Epithelial cell of proximal tubule (primary cell): ENCODE measurements at regions not wholly inside any gene's neighbourhood (a gene's known extent, or its start where the extent isn't known, plus 50 kb on each side); places are given as distances from the start of the nearest gene placed in this dataset.

Experiments
- DNase-seq: peaks from one replicate; pipeline ENCODE4 v3.0.0-alpha.2; 2011; ENCODE audit warnings: low read depth
- H3K4me3 ChIP-seq: 2 replicates; pipeline ENCODE4 v1.5.1; 2011; ENCODE audit warnings: low read depth, mild to moderate bottlenecking, low read length
- TF ChIP-seq, protein P1 (sequence below): conservative IDR thresholded peaks from 2 replicates; pipeline ENCODE4 v1.5.1; 2012; ENCODE audit warnings: low read depth, mild to moderate bottlenecking, low read length

DNA sequence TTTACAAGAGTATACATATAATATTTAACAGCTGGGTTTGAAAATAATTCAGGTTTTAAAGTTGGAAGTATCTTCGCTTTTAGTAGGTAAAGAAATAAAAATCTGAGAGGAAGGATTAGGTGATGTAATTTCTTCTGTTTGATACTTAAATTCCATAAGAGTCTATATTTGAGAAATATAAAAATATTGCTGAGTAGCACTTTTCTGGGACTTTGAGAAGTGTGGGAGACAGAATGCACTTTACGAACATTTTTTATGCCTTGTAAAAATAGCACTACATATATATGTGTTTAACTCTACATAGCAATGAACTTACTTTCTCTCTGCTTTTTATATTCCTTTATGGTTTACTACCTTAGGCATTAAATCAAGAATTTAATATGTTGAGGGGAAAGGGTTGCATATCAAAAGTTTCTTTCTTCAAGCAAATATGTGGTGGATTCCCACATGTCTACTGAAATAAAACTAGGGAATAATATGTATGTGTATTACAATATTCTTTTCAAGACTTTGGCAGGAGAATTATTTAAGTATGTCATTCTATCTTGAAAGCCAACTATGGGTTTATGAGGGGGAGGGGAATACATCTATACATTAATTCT is 266.7 kb upstream of the ADAMTS5 start:
- no peak overlapping the region for H3K4me3 ChIP-seq
- TF ChIP-seq, protein P1, sequence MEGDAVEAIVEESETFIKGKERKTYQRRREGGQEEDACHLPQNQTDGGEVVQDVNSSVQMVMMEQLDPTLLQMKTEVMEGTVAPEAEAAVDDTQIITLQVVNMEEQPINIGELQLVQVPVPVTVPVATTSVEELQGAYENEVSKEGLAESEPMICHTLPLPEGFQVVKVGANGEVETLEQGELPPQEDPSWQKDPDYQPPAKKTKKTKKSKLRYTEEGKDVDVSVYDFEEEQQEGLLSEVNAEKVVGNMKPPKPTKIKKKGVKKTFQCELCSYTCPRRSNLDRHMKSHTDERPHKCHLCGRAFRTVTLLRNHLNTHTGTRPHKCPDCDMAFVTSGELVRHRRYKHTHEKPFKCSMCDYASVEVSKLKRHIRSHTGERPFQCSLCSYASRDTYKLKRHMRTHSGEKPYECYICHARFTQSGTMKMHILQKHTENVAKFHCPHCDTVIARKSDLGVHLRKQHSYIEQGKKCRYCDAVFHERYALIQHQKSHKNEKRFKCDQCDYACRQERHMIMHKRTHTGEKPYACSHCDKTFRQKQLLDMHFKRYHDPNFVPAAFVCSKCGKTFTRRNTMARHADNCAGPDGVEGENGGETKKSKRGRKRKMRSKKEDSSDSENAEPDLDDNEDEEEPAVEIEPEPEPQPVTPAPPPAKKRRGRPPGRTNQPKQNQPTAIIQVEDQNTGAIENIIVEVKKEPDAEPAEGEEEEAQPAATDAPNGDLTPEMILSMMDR = no peak

DNA sequence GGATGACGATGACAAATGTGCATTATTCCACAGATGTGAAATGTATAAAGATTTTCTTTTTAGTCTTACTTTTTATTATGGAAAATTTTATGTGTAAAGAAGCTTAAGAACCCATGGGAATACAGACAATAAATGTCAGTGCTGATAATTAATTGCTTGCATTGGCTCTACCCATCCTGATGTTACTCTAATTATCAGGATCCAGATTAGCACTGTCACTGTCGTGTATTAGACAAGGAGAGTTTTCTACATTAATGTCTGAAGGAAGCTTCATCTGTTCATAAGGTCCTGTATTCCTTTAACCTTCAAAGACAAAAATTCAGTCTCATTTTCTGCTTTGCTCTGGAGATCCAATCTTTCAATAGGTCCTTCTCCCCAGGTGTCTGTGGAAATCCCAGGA is 259.1 kb upstream of the ADAMTS5 start:
- no peak overlapping the region for H3K4me3 ChIP-seq
- DNase-seq = no peak
- TF ChIP-seq, protein P1 = no peak

More for the DNA sequence above, 266.7 kb upstream of the ADAMTS5 start:
- no peak for DNase-seq

DNA sequence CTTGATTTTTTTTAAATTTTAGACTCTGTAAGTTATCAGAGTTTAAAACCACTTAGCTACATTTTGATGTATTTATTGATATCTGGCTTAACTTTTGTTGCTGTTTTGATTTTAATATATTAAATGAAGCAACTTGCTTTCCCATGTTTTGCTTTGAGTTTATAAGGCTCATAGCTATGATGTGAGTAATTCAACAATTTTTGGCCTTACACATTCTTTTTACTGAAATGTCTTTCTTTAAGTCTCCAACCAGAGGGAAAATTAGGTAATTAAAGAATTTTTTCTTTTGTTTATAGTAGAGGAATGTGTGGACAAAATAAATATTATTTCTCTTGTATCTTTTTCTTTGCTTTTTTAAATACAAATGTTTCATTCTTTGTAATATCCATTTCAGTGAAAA is 258.3 kb upstream of the ADAMTS5 start:
- no peak overlapping the region for H3K4me3 ChIP-seq
- no peak for DNase-seq
- TF ChIP-seq, protein P1 = no peak

DNA sequence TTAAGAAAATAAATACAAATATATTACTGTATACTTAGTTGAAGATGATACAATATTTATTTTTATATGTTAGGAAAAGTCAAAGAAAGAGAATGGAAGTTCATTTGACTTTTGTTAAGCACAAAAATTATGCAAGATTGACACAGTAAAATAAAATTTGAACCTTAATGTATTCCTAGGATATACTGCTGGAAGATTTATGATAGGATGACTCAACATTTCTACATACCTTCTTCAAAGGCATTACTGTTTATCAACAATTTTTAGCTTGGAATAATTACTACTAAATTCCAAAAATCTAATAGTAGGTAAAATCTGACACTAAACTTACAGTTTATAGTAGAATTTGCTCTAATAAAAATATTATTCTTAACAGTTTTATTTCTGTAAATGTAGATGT is 257.3 kb upstream of the ADAMTS5 start:
- TF ChIP-seq, protein P1 = no peak
- no peak for DNase-seq
- H3K4me3 ChIP-seq = no peak overlapping the region

DNA sequence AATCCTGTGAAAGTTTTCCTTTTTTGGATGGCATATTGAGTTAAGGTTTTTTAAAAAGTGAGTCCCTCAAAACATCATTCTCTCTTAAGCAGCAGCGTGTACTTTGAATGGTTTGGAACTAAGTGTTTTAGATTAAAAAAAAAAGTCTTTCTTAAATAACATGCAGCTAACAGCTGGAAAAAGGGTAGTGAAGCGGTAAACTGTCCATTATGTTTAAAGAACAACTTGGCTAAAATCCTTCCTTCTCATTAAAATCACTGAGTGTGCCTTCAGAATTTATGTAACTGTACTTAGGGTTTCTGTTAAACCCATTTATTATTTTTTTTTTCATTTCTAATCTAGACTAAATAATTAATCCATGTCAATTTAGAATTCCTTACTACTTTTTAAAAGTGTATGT is 254.2 kb upstream of the ADAMTS5 start:
- no peak for DNase-seq
- H3K4me3 ChIP-seq = no peak overlapping the region
- TF ChIP-seq, protein P1 = no peak

DNA sequence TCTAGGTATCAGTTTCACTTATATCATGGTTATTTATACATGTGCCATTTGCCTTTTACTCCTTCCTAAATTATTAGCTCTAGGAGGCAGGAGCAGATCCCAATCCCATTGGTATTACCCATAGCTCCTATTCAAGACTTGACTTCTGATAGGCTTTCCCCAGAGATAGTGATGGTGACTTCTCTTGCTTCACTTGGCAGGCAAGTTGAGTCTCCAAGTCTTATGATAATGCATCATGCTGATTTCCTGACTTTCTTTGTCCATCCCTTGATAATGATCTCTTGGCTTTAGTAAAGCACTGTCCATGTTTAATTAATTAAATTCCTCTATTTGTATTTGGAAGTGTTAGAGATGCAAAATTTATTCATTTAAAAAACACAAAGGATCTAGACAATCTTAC is 253.5 kb upstream of the ADAMTS5 start:
- TF ChIP-seq, protein P1 = no peak
- DNase-seq = no peak

DNA sequence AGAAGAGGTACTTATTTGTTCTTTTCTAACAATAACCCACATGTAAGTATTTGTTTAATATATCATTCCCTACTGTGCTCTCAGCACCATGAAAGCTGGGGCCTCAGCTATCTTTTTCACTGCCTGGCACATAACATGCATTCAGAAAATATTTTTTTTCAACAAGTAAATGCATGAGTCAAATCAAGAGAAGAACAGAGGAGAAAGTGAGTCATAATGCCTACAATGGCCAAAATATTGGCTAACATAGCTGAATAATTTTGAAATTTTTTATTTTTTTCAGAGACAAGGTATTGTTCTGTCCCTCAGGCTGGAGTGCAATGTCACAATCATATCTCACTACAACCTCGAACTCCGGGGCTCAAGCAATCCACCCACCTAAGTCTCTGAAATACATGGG is 252.2 kb upstream of the ADAMTS5 start:
- TF ChIP-seq, protein P1 = no peak
- DNase-seq = no peak
- H3K4me3 ChIP-seq = no peak overlapping the region

More for the DNA sequence above, 253.5 kb upstream of the ADAMTS5 start:
- H3K4me3 ChIP-seq = no peak overlapping the region
